GM12873 (cell line): ENCODE measurements at regions not wholly inside any gene's neighbourhood (a gene's known extent, or its start where the extent isn't known, plus 50 kb on each side); places are given as distances from the start of the nearest gene placed in this dataset.

Source experiments
- TF ChIP-seq, protein P1 (sequence below): IDR thresholded peaks from 2 replicates; pipeline ENCODE4 v1.5.1; 2012; ENCODE audit warnings: low read depth, mild to moderate bottlenecking, moderate library complexity, low read length, control low read depth; ENCODE audit not compliant: insufficient read depth; ENCODE audit errors: missing control alignments

DNA sequence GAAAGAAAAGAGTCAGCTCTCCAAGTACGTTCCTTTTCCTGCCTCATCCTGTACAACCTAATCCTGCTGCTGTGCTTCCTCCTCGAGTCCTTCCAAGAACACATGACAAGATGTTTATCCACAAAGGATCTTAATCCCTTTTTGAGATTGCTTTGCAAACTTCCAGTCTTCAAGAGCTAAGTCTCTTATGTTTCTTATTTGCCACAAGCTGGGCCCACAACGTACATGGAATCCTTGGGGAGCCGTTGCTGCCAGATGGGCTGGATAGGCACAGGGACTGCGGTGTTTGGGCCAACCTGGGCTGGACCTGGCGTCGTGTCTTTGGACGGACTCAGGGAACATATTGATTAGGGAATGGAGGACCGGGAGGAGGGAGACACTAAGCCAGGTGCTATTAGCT lies 79.7 kb upstream of the AFDN start:
- TF ChIP-seq, protein P1, sequence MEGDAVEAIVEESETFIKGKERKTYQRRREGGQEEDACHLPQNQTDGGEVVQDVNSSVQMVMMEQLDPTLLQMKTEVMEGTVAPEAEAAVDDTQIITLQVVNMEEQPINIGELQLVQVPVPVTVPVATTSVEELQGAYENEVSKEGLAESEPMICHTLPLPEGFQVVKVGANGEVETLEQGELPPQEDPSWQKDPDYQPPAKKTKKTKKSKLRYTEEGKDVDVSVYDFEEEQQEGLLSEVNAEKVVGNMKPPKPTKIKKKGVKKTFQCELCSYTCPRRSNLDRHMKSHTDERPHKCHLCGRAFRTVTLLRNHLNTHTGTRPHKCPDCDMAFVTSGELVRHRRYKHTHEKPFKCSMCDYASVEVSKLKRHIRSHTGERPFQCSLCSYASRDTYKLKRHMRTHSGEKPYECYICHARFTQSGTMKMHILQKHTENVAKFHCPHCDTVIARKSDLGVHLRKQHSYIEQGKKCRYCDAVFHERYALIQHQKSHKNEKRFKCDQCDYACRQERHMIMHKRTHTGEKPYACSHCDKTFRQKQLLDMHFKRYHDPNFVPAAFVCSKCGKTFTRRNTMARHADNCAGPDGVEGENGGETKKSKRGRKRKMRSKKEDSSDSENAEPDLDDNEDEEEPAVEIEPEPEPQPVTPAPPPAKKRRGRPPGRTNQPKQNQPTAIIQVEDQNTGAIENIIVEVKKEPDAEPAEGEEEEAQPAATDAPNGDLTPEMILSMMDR, result no peak

DNA sequence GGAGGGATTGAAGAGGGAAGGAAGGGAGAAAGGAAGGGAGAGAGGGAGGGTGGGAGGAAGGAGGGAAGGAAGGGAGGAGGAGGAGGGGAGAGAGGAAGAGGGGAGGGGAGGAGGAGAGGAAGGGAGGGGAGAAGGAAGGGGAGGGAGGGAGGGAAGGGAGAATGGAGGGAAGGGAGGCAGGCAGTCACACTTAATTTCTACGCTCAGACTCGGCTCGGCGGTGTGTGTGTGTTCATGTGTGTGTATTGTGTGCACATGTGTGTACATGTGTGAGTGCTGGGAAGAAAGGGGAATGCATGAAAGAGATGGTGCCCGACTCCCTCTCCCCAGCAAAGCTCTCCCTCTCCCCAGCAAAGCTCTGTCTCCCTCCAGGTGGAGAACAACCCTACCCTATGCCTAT lies 79.1 kb upstream of the AFDN start:
- TF ChIP-seq, protein P1, result no peak

DNA sequence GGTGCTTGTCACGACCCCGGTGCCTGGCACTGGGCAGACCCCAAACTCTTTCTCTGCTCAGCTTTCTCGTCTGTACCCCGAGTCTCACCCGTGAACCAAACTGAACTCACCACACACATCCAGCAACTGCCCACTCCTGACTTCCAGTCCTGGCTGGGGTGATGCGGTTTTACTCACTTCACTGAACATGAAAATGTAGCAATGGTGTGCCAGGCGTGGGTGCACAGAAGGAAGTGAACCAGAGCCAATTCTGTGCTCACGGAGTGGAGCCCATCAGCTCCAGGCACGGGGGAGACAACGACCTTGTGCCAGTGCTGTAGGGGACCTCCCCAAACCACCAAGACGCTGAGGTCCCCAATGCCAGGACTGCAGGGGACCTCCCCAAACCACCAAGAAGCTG lies 78.7 kb upstream of the AFDN start:
- TF ChIP-seq, protein P1, result no peak

DNA sequence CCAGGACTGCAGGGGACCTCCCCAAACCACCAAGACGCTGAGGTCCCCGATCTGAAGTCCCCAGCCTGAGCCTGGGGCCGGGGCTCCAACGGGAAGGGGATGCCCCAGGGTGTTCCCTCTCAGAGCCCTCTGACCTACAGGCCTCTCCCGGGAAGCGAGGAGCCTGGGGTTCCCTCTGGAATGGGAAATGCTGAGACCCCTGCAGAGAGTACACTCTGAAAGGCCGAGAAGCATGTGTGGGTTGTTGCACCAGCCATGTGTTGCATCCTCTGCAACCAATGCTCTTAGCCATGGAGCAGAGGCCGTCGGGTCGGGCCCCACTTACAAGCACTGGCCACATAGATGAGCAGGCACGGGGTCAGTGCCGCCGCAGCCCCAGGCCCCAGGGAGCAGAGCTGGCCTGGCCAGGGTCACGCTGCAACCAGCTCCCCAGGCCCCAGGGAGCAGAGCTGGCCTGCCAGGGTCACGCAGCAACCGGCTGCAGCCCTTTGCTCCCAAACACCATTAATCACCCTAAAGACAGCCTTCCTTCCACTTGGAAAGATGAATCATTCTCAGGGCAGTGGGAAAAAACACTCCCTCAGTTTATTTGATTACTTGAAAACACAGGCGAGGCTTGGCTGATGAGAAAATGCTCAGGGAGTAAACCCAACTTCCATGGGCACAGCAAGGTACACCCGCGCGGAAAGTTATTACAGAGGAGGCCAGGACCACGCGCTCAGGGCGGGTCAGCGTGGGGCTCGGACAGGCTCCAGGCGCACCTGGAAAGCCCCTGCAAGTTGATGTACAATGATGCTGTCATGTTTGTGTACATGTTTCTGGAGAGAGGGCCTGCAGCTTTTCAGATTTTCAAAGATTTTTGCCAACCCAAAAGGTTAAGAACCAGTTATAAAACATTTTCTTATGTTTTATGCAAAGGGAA lies 78.0 kb upstream of the AFDN start:
- TF ChIP-seq, protein P1, result no peak

DNA sequence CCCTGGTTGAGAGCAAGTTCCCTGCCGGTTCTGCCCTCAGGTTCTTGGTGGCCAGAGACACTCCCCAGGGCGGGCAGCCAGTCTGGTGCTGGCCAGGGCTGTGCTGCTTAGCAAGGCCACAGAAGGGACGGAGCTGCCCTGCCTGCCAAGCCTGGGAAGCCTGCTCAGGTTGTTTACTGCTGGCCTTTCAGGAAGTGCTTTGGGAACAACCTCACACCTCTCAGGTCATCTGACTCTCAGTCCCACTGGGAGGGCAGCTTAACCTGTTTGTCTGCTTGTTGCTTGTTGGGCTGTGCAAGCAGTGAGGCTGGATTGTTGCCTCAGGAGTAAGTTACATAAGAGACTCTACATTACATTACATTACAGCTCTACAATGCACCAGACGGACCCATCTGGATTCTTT lies 75.8 kb upstream of the AFDN start:
- TF ChIP-seq, protein P1, result no peak

DNA sequence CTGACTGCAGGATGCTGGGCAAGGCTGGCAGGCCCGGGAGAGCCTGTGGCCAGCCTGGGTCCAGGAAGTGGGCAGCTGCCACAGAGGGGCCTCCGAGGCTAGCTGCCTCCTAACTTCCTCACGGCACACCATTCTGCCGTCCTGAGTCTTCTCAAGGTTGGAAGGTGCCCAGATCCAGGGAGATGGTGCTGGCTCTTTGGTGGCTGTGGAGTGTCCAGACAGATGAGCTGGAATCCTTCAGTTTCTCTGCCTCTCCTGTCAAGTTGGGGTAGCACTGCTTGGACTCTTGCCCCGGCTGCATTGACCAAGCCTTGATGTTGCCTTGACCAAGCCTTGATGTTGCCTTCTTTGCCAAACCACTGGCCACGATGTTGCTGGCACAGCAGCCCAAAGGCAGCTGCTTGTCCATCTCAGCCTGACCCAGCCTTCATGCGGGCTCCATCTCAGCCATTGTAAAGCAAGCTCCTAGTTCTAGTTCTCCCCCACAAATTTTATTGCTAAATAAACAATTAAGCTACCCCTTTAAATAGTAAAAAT lies 75.1 kb upstream of the AFDN start:
- TF ChIP-seq, protein P1, result no peak

DNA sequence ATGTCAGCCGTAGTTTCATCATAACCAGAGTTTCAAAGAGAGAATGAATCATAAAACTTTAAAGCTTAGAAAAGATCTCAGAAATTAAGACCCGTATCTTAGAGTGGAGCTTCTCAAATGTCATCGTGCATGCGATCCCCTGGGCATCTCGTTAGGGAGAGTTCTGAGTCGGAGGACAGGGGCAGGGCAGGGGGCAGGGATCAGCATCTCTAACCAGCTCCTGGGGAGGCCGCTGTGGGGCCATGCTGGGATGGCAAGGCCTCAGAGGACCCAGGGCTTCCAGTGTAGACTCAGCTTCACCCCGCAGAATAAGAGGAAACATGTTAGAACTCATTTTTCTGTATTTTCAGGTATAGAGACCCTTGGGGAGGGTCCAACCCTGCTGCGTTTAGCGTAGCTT lies 72.0 kb upstream of the AFDN start:
- TF ChIP-seq, protein P1, result no peak
